ENCODE measurements at regions not wholly inside any gene's neighbourhood (a gene's known extent, or its start where the extent isn't known, plus 50 kb on each side); places are given as distances from the start of the nearest gene placed in this dataset.

- Histone ChIP-seq H3K4me1 (ENCODE audit: control insufficient read depth, insufficient read depth, low read length) (peaks cover 9% of the 10 kb centered on the region), H3K4me3 (ENCODE audit: low read length) (no peak overlapping the region), H3K9me3 (replicated peaks; ENCODE audit: control insufficient read depth, low read depth, low read length) (no peaks in the 10 kb centered on the region), H3K36me3 (ENCODE audit: control insufficient read depth, insufficient read depth, low read length) (no peaks in the 10 kb centered on the region), H3K27me3 (ENCODE audit: control insufficient read depth, insufficient read depth, low read length) (no peaks in the 10 kb centered on the region), H3K27ac (ENCODE audit: low read length) (no peak overlapping the region)
- DNase-seq, result no peak
- no CpG with 5 or more reads among the region's 4 CpGs for WGBS (ENCODE audit: insufficient coverage)
Observed at GRCh38 chr6:132204591-132204990, 196.7 kb downstream of the MOXD1 start.

- H3K4me1 ChIP-seq (ENCODE audit: control insufficient read depth, insufficient read depth, low read length), result peaks cover 9% of the 10 kb centered on the region
- no peaks in the 10 kb centered on the region for H3K27me3 ChIP-seq (ENCODE audit: control insufficient read depth, insufficient read depth, low read length)
- WGBS (ENCODE audit: insufficient coverage), result 20% methylated on average over 1 of the region's 4 CpGs
- peak; percentile 99 for DNase-seq
- no peak overlapping the region for H3K4me3 ChIP-seq (ENCODE audit: low read length)
- H3K9me3 ChIP-seq (replicated peaks; ENCODE audit: control insufficient read depth, low read depth, low read length), result no peaks in the 10 kb centered on the region
- H3K36me3 ChIP-seq (ENCODE audit: control insufficient read depth, insufficient read depth, low read length), result no peaks in the 10 kb centered on the region
- peak overlapping the region; percentile 86 for H3K27ac ChIP-seq (ENCODE audit: low read length)
Observed at GRCh38 chr6:132202574-132202973, 198.7 kb downstream of the MOXD1 start.

- Histone ChIP-seq H3K27me3 (ENCODE audit: control insufficient read depth, insufficient read depth, low read length) (no peaks in the 10 kb centered on the region), H3K4me3 (ENCODE audit: low read length) (no peak overlapping the region), H3K27ac (ENCODE audit: low read length) (peak overlapping the region; percentile 81), H3K4me1 (ENCODE audit: control insufficient read depth, insufficient read depth, low read length) (peaks cover 9% of the 10 kb centered on the region), H3K36me3 (ENCODE audit: control insufficient read depth, insufficient read depth, low read length) (no peaks in the 10 kb centered on the region), H3K9me3 (replicated peaks; ENCODE audit: control insufficient read depth, low read depth, low read length) (peaks cover 5% of the 10 kb centered on the region)
- no CpG with 5 or more reads among the region's 3 CpGs for WGBS (ENCODE audit: insufficient coverage)
- peak; percentile 90 for DNase-seq
Observed at GRCh38 chr6:132199343-132199742, 201.9 kb downstream of the MOXD1 start.

- Histone ChIP-seq H3K36me3 (ENCODE audit: control insufficient read depth, insufficient read depth, low read length) (no peaks in the 10 kb centered on the region), H3K27ac (ENCODE audit: low read length) (peak overlapping the region; percentile 50), H3K4me1 (ENCODE audit: control insufficient read depth, insufficient read depth, low read length) (peaks cover 9% of the 10 kb centered on the region), H3K9me3 (replicated peaks; ENCODE audit: control insufficient read depth, low read depth, low read length) (peaks cover 5% of the 10 kb centered on the region), H3K27me3 (ENCODE audit: control insufficient read depth, insufficient read depth, low read length) (no peaks in the 10 kb centered on the region), H3K4me3 (ENCODE audit: low read length) (no peak overlapping the region)
- WGBS (ENCODE audit: insufficient coverage), result no CpG with 5 or more reads among the region's 2 CpGs
- peak; percentile 87 for DNase-seq
Observed at GRCh38 chr6:132198896-132199295, 202.4 kb downstream of the MOXD1 start.

GRCh38 chr6:132198040-132198439 is 203.2 kb downstream of the MOXD1 start:
- Histone ChIP-seq H3K27ac (ENCODE audit: low read length) (no peak overlapping the region), H3K27me3 (ENCODE audit: control insufficient read depth, insufficient read depth, low read length) (no peaks in the 10 kb centered on the region), H3K36me3 (ENCODE audit: control insufficient read depth, insufficient read depth, low read length) (no peaks in the 10 kb centered on the region), H3K4me3 (ENCODE audit: low read length) (no peak overlapping the region), H3K9me3 (replicated peaks; ENCODE audit: control insufficient read depth, low read depth, low read length) (peaks cover 5% of the 10 kb centered on the region), H3K4me1 (ENCODE audit: control insufficient read depth, insufficient read depth, low read length) (peaks cover 4% of the 10 kb centered on the region)
- 100% methylated on average over 1 of the region's 3 CpGs for WGBS (ENCODE audit: insufficient coverage)
- DNase-seq, result no peak

GRCh38 chr6:132194529-132194928 is 206.7 kb downstream of the MOXD1 start:
- no peak for DNase-seq
- no peaks in the 10 kb centered on the region for H3K36me3 ChIP-seq (ENCODE audit: control insufficient read depth, insufficient read depth, low read length)
- H3K9me3 ChIP-seq (replicated peaks; ENCODE audit: control insufficient read depth, low read depth, low read length), result peaks cover 5% of the 10 kb centered on the region
- H3K27me3 ChIP-seq (ENCODE audit: control insufficient read depth, insufficient read depth, low read length), result no peaks in the 10 kb centered on the region
- H3K4me3 ChIP-seq (ENCODE audit: low read length), result no peak overlapping the region
- H3K4me1 ChIP-seq (ENCODE audit: control insufficient read depth, insufficient read depth, low read length), result no peaks in the 10 kb centered on the region
- WGBS (ENCODE audit: insufficient coverage), result 78% methylated on average over 2 of the region's 3 CpGs
- H3K27ac ChIP-seq (ENCODE audit: low read length), result no peak overlapping the region

GRCh38 chr6:132192631-132193030 is 208.6 kb downstream of the MOXD1 start:
- Histone ChIP-seq H3K4me1 (ENCODE audit: control insufficient read depth, insufficient read depth, low read length) (no peaks in the 10 kb centered on the region), H3K36me3 (ENCODE audit: control insufficient read depth, insufficient read depth, low read length) (no peaks in the 10 kb centered on the region), H3K27ac (ENCODE audit: low read length) (peak overlapping the region; percentile 22), H3K9me3 (replicated peaks; ENCODE audit: control insufficient read depth, low read depth, low read length) (peaks cover 5% of the 10 kb centered on the region), H3K4me3 (ENCODE audit: low read length) (no peak overlapping the region), H3K27me3 (ENCODE audit: control insufficient read depth, insufficient read depth, low read length) (no peaks in the 10 kb centered on the region)
- WGBS (ENCODE audit: insufficient coverage), result 77% methylated on average over 3 of the region's 5 CpGs
- peak; percentile 82 for DNase-seq

- 60% methylated on average over 1 of the region's 3 CpGs for WGBS (ENCODE audit: insufficient coverage)
- Histone ChIP-seq H3K27ac (ENCODE audit: low read length) (no peak overlapping the region), H3K27me3 (ENCODE audit: control insufficient read depth, insufficient read depth, low read length) (no peaks in the 10 kb centered on the region), H3K4me1 (ENCODE audit: control insufficient read depth, insufficient read depth, low read length) (no peaks in the 10 kb centered on the region), H3K36me3 (ENCODE audit: control insufficient read depth, insufficient read depth, low read length) (no peaks in the 10 kb centered on the region), H3K4me3 (ENCODE audit: low read length) (no peak overlapping the region), H3K9me3 (replicated peaks; ENCODE audit: control insufficient read depth, low read depth, low read length) (peaks cover 5% of the 10 kb centered on the region)
- DNase-seq, result peak; percentile 54
Observed at GRCh38 chr6:132190815-132191175, 210.5 kb downstream of the MOXD1 start.

GRCh38 chr6:132190097-132190814 is 211.0 kb downstream of the MOXD1 start:
- no peaks in the 10 kb centered on the region for H3K36me3 ChIP-seq (ENCODE audit: control insufficient read depth, insufficient read depth, low read length)
- peak; percentile 39 for DNase-seq
- H3K4me3 ChIP-seq (ENCODE audit: low read length), result no peak overlapping the region
- H3K27ac ChIP-seq (ENCODE audit: low read length), result no peak overlapping the region
- peaks cover 5% of the 10 kb centered on the region for H3K9me3 ChIP-seq (replicated peaks; ENCODE audit: control insufficient read depth, low read depth, low read length)
- WGBS (ENCODE audit: insufficient coverage), result no CpG with 5 or more reads among the region's 4 CpGs
- no peaks in the 10 kb centered on the region for H3K4me1 ChIP-seq (ENCODE audit: control insufficient read depth, insufficient read depth, low read length)
- H3K27me3 ChIP-seq (ENCODE audit: control insufficient read depth, insufficient read depth, low read length), result no peaks in the 10 kb centered on the region

GRCh38 chr6:132188556-132189264 is 212.6 kb downstream of the MOXD1 start:
- DNase-seq, result peak; percentile 49
- WGBS (ENCODE audit: insufficient coverage), result no CpG with 5 or more reads among the region's 1 CpG
- Histone ChIP-seq H3K9me3 (replicated peaks; ENCODE audit: control insufficient read depth, low read depth, low read length) (no peaks in the 10 kb centered on the region), H3K27ac (ENCODE audit: low read length) (no peak overlapping the region), H3K36me3 (ENCODE audit: control insufficient read depth, insufficient read depth, low read length) (no peaks in the 10 kb centered on the region), H3K4me1 (ENCODE audit: control insufficient read depth, insufficient read depth, low read length) (no peaks in the 10 kb centered on the region), H3K27me3 (ENCODE audit: control insufficient read depth, insufficient read depth, low read length) (no peaks in the 10 kb centered on the region), H3K4me3 (ENCODE audit: low read length) (no peak overlapping the region)
